Activated naive CD4-positive, alpha-beta T cell treated with anti-CD3 and anti-CD28 coated beads, Interleukin-2, amount 50 U/mL, for 72 hours (primary cell): ENCODE measurements at regions not wholly inside any gene's neighbourhood (a gene's known extent, or its start where the extent isn't known, plus 50 kb on each side); places are given as distances from the start of the nearest gene placed in this dataset.
A peak's percentile ranks its signal among the peaks of the same experiment; 100 is the strongest.

ENCODE experiments used
- ATAC-seq, 2 donors: fragments of 150-1000 bp; cut with Tn5 transposase; 2 replicates each; pipeline ENCODE4 v1.10.0; 2021; ENCODE audit warnings: mild to moderate bottlenecking in 2 of 2, moderate library complexity in 2 of 2
- DNase-seq, 2 donors: peaks; one replicate each; pipeline ENCODE4 v3.0.0; 2021 to 2022; ENCODE audit warnings: low spot score in 2 of 2
- H3K27ac Mint-ChIP-seq, 2 donors: one replicate each; pipeline ENCODE4 v1.8.0; 2022; ENCODE audit warnings: mild to moderate bottlenecking in 2 of 2, mixed read lengths in 2 of 2
- H3K36me3 Mint-ChIP-seq, 2 donors: one replicate each; pipeline ENCODE4 v1.8.0; 2022; ENCODE audit warnings: mixed read lengths in 2 of 2
- H3K9me3 Mint-ChIP-seq, 2 donors: one replicate each; pipeline ENCODE4 v1.8.0; 2022; ENCODE audit warnings: mixed read lengths in 2 of 2

DNA sequence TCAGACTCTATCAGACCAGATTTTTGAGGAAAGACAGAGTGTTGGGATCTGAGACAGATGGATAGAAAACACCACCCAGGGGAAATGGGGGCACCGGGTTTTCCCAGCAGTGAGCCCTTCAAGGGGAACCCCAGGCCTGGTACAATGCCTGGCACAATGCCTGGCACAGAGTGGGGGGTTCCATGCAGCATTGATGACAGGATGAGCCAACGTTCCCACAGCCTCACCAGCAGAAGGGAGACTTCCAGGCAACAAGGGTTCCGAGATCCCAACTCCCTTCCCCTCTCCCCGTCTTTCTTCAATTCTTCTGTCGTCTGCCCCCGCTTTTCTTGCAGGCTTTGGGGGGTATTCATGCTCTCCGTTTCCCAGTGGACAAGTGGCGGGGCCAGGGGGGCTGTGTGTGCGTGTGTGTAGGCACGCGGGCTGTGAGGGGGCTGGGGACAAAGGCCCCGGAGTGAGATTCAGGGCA, 132.1 kb upstream of the HAAO start:
- Mint-ChIP-seq H3K27ac (no peak overlapping the region), H3K9me3 (no peaks in the 10 kb centered on the region), H3K36me3 (no peaks in the 10 kb centered on the region)
- DNase-seq (no peak), ATAC-seq (no peak)

DNA sequence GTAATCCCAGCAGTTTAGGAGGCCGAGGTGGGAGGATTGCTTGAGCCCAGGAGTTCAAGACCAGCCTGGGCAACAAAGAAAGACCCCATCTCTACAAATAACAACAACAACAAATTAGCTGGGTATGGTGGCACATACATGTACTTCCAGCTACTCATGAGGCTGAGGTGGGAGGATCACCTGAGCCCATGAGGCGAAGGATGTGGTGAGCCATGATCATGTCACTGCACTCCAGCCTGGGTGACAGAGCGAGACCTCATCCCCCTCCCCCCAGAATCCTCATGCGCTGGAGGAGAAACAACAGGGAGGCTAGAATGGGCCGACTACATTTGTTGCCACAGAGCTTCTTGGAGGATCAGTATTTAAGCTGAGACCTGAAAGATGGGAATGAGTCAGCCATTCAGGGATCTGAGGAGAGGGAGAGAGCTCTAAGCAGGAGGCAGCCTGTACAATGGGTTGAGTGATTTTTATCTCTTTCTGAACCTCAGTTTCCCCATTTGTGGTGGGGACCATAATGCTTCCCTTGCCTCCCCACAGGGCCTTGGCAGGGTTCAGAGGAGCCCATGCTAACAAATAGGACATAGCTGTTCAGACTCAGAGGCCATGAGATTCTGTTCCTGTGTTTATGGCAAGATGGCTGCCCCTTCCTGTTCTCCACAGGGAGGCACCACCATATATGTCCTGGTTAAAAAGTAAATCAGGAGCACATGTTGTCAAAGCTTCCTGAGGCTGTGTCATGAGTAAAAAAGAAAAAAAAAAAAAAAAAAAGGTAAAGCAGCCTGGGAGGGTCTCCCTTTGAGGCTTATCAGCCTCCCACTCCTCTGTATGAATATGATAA, 131.4 kb upstream of the HAAO start:
- ATAC-seq: no peak
- Mint-ChIP-seq H3K36me3 (no peaks in the 10 kb centered on the region), H3K27ac (no peak overlapping the region), H3K9me3 (no peaks in the 10 kb centered on the region)
- DNase-seq: no peak

DNA sequence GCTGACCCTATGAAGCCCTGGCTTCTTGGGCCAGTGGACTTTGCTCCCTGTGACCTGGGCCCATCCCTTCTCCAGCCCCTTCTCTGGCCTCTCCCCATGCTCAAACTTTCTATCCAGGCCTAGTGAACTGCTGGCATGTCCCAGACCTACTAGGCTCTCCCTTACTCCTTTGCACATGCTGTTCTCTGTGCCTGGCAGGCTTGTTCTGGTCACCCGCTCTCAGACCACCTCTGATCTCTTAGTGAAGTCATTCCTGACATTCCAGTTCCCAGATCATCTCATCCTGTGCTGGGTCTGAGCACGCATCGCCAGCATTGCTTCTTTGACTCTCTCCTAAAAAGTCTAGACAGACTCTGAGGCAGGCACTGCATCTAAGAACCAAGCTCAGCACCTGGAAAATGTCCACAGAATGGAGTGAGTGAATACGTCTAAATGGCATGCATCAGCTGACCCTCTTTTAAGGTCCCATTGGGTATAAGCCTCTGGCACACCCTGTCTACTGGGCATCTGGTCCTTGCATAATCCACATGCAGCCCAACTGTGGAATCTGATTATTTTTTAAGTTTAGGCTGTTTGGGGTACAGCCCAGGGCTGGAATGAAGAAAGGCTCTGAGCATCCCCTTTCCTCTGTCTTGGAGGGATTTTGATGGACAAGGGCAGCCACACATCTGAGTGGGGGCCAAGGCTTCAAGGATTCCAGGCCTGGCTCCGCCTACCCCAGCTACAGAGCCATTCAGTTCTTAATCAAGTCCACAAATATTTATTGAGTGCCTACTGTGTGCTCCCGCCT, 130.6 kb upstream of the HAAO start:
- H3K27ac Mint-ChIP-seq: peak overlapping the region in 1 of 2 donors; percentile 14
- no peaks in the 10 kb centered on the region for H3K9me3 Mint-ChIP-seq
- no peaks in the 10 kb centered on the region for H3K36me3 Mint-ChIP-seq
- no peak for DNase-seq
- no peak for ATAC-seq

DNA sequence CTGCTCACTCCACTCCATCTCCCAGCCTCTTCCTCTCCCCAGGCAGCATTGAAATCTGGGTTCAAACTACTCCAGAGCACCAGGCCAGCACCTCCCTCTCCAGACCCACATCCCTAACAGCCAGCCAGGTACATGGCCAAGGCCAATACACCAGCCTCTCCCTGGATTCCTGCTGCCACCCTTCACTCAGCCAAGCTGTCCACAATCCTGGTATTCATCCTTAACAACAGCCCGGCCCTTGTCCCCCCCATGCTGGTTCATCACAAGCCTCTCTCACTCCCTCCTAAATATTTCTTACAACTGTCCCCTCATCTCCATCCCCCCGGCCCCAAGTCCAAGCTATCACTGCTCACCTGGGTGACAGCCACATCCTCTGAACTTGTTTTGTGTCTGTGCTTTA, 129.9 kb upstream of the HAAO start:
- DNase-seq (no peak), ATAC-seq (no peak)
- Mint-ChIP-seq H3K36me3 (no peaks in the 10 kb centered on the region), H3K27ac (peak overlapping the region in 1 of 2 donors; percentile 14), H3K9me3 (no peaks in the 10 kb centered on the region)

- no peaks in the 10 kb centered on the region for H3K36me3 Mint-ChIP-seq
- H3K9me3 Mint-ChIP-seq: no peaks in the 10 kb centered on the region
- ATAC-seq (no peak), DNase-seq (no peak)
- peak overlapping the region in 1 of 2 donors; percentile 4 for H3K27ac Mint-ChIP-seq
These were observed 129.3 kb upstream of the HAAO start for GRCh38 chr2:42921721-42922120.

GRCh38 chr2:42921147-42921520, 128.8 kb upstream of the HAAO start:
- no peak for DNase-seq
- peak overlapping the region in 1 of 2 donors; percentile 48 for H3K27ac Mint-ChIP-seq
- no peaks in the 10 kb centered on the region for H3K36me3 Mint-ChIP-seq
- no peaks in the 10 kb centered on the region for H3K9me3 Mint-ChIP-seq
- ATAC-seq: no peak

DNA sequence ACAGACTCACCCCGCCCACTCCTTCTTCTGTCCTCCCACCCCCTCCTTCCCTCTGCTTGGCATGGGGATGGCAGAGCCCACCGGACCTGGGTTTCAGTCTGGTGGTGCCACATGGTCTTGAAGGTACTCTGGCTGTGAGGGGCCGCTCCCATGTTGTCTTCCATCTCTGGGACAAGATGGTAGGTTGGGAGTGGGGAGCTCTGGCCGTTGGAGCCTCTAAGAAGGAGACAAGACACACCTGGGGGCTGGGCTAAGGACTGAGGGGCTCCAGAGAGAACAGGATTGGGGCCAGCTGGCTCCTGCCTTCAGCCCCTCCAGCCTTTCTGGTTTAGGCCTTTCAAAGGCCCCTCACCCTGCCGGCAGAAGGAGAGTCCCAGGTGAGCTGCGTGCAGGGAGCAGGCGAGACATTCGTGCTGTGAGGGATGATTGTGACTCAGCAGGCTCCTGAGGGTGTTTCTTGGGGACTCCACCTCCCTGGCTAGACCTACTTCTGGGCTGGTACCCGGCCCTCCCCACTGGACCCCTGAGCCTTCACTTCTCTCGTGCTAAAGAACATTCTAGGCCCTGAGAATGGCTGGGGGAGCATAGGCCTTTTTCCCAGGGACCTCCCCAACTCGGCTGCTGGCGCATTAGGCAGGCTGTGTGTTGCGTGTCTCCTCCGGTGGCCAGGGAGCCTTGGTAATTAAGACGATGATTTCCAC, 128.2 kb upstream of the HAAO start:
- Mint-ChIP-seq H3K9me3 (no peaks in the 10 kb centered on the region), H3K27ac (peak overlapping the region in 1 of 2 donors; percentile 48), H3K36me3 (no peaks in the 10 kb centered on the region)
- DNase-seq: no peak
- no peak for ATAC-seq

GRCh38 chr2:42918671-42919318, 126.4 kb upstream of the HAAO start:
- no peak for ATAC-seq
- H3K9me3 Mint-ChIP-seq: no peaks in the 10 kb centered on the region
- no peak for DNase-seq
- no peaks in the 10 kb centered on the region for H3K36me3 Mint-ChIP-seq
- H3K27ac Mint-ChIP-seq: no peak overlapping the region

GRCh38 chr2:42918041-42918440, 125.7 kb upstream of the HAAO start:
- no peaks in the 10 kb centered on the region for H3K36me3 Mint-ChIP-seq
- no peaks in the 10 kb centered on the region for H3K9me3 Mint-ChIP-seq
- peak overlapping the region in 1 of 2 donors; percentile 25 for H3K27ac Mint-ChIP-seq
- ATAC-seq: no peak
- no peak for DNase-seq

- ATAC-seq: peak; percentile 44 to 94
- DNase-seq: no peak
- Mint-ChIP-seq H3K27ac (peak overlapping the region in 1 of 2 donors; percentile 52), H3K9me3 (no peaks in the 10 kb centered on the region), H3K36me3 (no peaks in the 10 kb centered on the region)
These were observed 125.1 kb upstream of the HAAO start for GRCh38 chr2:42917425-42917927.

GRCh38 chr2:42916324-42916723, 123.9 kb upstream of the HAAO start:
- no peak for ATAC-seq
- H3K9me3 Mint-ChIP-seq: no peaks in the 10 kb centered on the region
- no peak overlapping the region for H3K27ac Mint-ChIP-seq
- no peak for DNase-seq
- no peaks in the 10 kb centered on the region for H3K36me3 Mint-ChIP-seq

GRCh38 chr2:42914860-42915259, 122.5 kb upstream of the HAAO start:
- Mint-ChIP-seq H3K27ac (no peak overlapping the region), H3K9me3 (no peaks in the 10 kb centered on the region), H3K36me3 (no peaks in the 10 kb centered on the region)
- DNase-seq (no peak), ATAC-seq (no peak)

DNA sequence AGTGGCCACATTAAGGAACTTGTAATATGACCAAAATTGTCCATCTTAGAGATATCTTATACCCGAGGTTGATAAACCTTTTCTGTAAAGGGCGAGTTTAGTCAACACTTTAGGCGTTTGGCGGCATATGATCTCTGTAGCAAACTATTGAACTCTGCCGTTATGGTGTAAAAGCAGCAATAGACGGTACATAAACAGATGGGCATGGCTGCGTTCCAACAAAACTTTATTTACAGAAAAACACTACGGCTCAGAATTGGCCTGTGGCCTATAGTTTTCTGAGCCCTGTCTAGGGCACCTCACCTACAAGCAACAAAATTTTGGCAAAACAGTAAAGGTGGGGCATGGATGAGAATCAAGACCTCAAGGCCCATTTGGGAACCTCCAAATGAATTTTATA, 121.9 kb upstream of the HAAO start:
- Mint-ChIP-seq H3K9me3 (no peaks in the 10 kb centered on the region), H3K36me3 (no peaks in the 10 kb centered on the region), H3K27ac (no peak overlapping the region)
- no peak for ATAC-seq
- no peak for DNase-seq

DNA sequence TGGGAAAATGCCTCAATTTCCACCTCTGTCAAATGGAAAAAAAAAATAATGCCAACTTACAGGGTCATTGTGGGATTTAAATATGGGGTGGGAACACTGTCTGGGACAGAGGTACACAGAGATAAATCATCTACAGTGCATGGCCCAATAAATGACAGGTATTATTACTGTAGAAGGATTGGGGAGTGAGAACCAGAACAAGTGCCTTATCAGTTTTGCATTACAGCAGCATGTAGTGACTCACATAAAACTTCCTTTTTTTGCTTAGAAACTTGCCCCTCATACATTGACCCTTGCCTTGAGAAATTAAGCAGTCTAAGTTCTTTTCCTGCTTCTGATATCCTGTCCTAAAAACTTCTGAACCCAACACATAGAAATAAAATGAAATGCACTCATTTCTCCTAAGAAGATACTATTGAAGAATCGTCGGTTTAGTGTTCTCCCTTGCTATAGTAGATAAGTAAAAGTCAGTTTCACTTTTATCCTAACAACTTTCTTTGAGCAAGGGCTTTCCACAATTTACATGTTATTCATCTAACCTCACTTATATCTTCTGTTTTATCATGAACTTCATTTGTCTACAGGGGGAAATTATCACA, 121.0 kb upstream of the HAAO start:
- H3K27ac Mint-ChIP-seq: no peak overlapping the region
- ATAC-seq: no peak

GRCh38 chr2:42910645-42911405, 118.4 kb upstream of the HAAO start:
- Mint-ChIP-seq H3K36me3 (no peaks in the 10 kb centered on the region), H3K9me3 (no peaks in the 10 kb centered on the region), H3K27ac (no peak overlapping the region)
- no peak for DNase-seq
- ATAC-seq: no peak

More for the DNA sequence above, 121.0 kb upstream of the HAAO start:
- H3K36me3 Mint-ChIP-seq: no peaks in the 10 kb centered on the region
- DNase-seq: no peak
- no peaks in the 10 kb centered on the region for H3K9me3 Mint-ChIP-seq
